Stimulated activated effector memory CD8-positive, alpha-beta T cell treated with anti-CD3 and anti-CD28 coated beads, Interleukin-12 subunit alpha, Interleukin-12 subunit beta, amount 100 ng/mL, for 72 hours (primary cell): ENCODE measurements at regions not wholly inside any gene's neighbourhood (a gene's known extent, or its start where the extent isn't known, plus 50 kb on each side); places are given as distances from the start of the nearest gene placed in this dataset.

Experiments
- ATAC-seq: fragments of 150-1000 bp; cut with Tn5 transposase; 2 replicates; pipeline ENCODE4 v1.10.0; 2021
- DNase-seq, 2 donors: peaks; one replicate each; pipeline ENCODE4 v3.0.0; 2021 to 2022; ENCODE audit warnings: low spot score in 2 of 2
- H3K27ac Mint-ChIP-seq: one replicate; pipeline ENCODE4 v1.8.0; 2022; ENCODE audit warnings: mild to moderate bottlenecking, mixed read lengths
- H3K36me3 Mint-ChIP-seq: one replicate; pipeline ENCODE4 v1.8.0; 2022; ENCODE audit warnings: mild to moderate bottlenecking, mixed read lengths
- H3K4me1 Mint-ChIP-seq: one replicate; pipeline ENCODE4 v1.8.0; 2022; ENCODE audit warnings: mixed read lengths
- H3K4me3 Mint-ChIP-seq: one replicate; pipeline ENCODE4 v1.8.0; 2022; ENCODE audit warnings: mild to moderate bottlenecking, mixed read lengths
- H3K9me3 Mint-ChIP-seq: one replicate; pipeline ENCODE4 v1.8.0; 2022; ENCODE audit warnings: mixed read lengths

DNA sequence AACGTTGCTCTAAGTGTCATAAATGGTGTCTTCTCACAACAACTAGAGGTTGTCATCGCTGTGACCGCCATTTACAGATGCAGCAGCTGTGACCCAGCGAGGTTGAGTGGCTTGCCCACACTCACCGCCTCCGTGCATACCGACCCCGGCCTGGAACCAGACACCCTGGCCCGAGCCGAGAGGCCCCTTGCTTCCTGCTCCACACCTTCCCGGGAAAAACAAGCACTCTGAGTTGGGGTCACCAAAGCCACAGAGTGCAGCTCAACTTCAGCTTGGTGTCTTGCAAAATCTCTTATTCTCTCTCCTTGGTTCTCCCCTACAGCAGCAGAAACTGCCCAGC, 115.7 kb upstream of the PPP2R2D start:
- Mint-ChIP-seq H3K4me3 (no peak overlapping the region), H3K4me1 (no peaks in the 10 kb centered on the region), H3K9me3 (peaks cover 2% of the 10 kb centered on the region)

DNA sequence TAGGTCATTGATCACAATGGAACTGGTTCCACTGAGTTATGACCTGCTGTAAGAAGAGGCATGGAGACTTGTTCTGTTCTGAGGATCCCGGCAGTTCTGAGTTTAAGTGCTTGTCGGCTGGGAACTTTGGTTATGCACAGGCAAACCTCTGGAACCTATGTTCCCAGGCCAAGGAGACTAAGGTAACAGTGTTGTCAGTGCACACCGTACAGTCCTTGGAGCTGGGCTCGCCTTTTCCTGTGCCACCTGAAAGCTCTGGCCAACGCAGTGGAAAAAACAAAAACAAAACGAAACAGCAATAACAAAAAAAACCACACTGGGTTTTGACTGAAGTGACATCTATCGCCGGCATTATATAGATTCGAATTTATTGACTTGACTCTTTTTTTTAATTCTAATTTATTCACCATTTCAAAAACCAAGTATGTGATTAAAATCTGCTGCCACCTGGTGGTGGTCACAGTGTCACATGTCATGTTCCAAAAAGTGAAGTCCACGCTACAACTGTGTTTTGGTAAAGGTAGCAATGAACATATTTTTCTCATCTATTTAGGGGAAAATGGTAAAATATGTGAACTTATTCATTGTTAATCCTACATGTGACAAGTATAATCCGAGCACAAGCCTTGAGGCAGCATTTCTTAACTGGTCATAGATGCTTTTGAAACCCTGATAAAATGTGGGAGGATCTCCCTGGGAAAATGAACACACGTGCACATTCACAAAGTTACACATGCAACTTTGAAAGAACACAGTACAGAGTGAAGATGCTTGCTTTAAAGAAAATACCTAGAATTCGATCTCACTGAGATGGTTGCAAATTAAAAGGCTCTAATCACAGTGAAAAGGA, 113.8 kb upstream of the PPP2R2D start:
- Mint-ChIP-seq H3K4me3 (no peak overlapping the region), H3K4me1 (no peaks in the 10 kb centered on the region), H3K27ac (no peak overlapping the region), H3K9me3 (peaks cover 2% of the 10 kb centered on the region), H3K36me3 (no peaks in the 10 kb centered on the region)
- ATAC-seq (no peak), DNase-seq (no peak)

More for the DNA sequence above, 115.7 kb upstream of the PPP2R2D start:
- H3K27ac Mint-ChIP-seq = no peak overlapping the region
- H3K36me3 Mint-ChIP-seq = no peaks in the 10 kb centered on the region
- no peak for DNase-seq
- no peak for ATAC-seq

DNA sequence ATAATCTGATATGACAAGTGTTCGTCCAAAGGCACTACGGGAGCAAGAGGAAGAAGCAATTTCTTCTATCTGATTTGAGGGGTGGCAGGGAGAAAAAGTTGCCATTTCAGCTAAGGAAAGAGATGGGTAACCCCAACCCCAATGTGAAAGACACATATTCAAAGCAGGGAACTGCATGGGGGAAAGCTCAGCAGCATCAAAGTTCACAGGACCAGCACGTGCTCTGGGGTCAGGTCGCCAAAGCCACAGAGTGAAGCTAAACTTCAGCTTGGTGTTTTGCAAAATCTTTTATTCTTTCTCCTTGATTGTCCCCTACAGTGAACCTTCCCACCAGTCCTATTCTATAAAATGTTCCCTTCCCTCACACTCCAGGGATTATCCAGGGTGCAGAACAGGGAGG, 112.8 kb upstream of the PPP2R2D start:
- no peak for DNase-seq
- Mint-ChIP-seq H3K4me3 (no peak overlapping the region), H3K36me3 (no peaks in the 10 kb centered on the region), H3K27ac (no peak overlapping the region), H3K4me1 (no peaks in the 10 kb centered on the region), H3K9me3 (no peaks in the 10 kb centered on the region)
- ATAC-seq = no peak

DNA sequence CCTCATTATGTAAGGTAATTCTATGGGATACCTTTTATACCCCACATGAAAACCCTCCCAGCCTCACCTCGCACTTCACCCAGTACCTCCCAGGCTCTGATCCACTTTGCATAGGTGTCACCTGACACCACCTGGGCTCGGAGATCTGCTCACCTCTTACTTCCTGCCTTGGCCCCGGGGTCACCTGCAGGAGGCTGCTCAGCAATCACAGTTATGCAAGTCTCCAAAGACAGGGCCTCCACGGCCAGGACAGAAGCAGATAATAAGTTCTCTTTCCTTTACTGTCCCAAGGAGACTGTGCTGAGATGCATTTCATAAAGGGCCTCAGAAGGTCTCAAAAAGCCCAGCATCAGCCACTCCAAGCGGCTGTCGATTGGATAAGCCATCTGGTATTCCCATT, 112.4 kb upstream of the PPP2R2D start:
- ATAC-seq = no peak
- Mint-ChIP-seq H3K36me3 (no peaks in the 10 kb centered on the region), H3K9me3 (no peaks in the 10 kb centered on the region), H3K27ac (no peak overlapping the region), H3K4me1 (no peaks in the 10 kb centered on the region), H3K4me3 (no peak overlapping the region)
- DNase-seq = no peak

DNA sequence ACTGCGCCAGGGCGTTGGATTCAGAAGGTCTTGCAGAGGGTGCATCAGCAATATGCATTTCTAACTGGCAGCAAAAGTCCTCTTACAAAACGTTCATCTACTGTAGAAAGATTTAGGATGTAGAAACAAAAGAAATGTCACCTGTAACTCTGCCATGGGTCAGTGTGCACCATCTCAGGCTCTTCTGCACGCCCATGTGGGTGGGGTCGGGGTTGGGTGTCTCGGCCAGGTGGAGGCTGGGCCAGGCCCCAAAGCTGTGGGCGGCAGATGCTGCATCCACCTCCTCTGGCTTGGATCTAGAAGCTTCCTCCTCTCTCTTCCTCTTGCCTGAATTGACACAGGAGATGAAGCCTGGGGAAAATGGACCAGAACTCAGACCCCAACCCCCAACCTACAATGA, 111.3 kb upstream of the PPP2R2D start:
- no peak overlapping the region for H3K27ac Mint-ChIP-seq
- no peaks in the 10 kb centered on the region for H3K9me3 Mint-ChIP-seq
- ATAC-seq (no peak), DNase-seq (no peak)
- no peaks in the 10 kb centered on the region for H3K4me1 Mint-ChIP-seq
- H3K4me3 Mint-ChIP-seq = no peak overlapping the region
- no peaks in the 10 kb centered on the region for H3K36me3 Mint-ChIP-seq

DNA sequence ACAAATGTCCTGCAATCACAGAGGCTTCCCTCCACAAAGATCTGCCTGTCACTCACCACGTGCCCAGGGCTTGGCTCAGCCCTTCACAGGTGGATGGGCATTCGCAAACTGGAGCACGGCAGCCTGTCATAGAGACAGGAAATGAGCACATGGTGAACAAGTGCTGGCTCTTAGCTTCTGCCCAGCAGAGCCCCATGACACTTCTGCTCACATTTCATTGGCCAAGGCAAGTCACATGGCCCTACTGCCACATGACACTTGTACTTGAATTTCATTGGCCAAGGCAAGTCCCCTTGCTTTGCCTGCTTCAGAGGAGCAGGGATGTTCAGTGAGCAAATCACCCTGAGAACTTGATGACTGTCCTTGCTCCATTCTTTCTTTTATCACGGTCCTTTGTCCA, 110.8 kb upstream of the PPP2R2D start:
- DNase-seq (no peak), ATAC-seq (no peak)
- H3K4me3 Mint-ChIP-seq = no peak overlapping the region
- H3K4me1 Mint-ChIP-seq = no peaks in the 10 kb centered on the region
- no peaks in the 10 kb centered on the region for H3K36me3 Mint-ChIP-seq
- H3K27ac Mint-ChIP-seq = no peak overlapping the region
- H3K9me3 Mint-ChIP-seq = no peaks in the 10 kb centered on the region

DNA sequence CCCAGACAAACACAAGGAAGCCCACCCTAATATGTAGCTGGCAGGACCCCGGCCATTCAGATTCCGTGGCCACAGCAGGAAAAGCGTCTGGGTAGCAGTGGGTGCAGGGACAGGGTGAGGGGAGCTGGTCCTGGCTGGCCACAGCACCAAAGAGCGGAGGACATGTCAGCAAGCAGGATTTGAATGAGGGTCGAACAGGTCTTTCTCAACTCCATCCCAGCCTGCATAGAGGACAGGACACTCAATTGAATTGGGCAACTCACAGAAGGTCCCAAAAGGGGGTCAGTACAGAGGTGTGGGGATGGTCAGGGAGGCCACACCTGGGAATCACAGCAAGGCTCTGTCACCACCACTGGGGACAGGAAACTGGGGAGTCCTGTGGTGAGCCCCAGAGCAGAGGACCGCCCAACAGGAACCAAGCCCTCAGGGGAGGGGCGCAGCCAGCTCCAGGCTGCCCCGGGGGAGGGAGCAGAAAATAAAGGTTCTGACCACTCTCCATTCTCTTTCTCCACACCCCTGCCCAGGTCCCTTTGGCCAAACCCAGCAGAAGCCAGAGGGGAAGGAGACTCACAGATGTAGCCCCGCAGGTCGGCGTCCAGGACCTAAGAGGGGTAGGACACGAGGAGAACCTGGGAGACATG, 108.7 kb upstream of the PPP2R2D start:
- no peaks in the 10 kb centered on the region for H3K4me1 Mint-ChIP-seq
- H3K27ac Mint-ChIP-seq = no peak overlapping the region
- ATAC-seq (no peak), DNase-seq (no peak)
- no peaks in the 10 kb centered on the region for H3K36me3 Mint-ChIP-seq
- no peak overlapping the region for H3K4me3 Mint-ChIP-seq
- H3K9me3 Mint-ChIP-seq = no peaks in the 10 kb centered on the region

DNA sequence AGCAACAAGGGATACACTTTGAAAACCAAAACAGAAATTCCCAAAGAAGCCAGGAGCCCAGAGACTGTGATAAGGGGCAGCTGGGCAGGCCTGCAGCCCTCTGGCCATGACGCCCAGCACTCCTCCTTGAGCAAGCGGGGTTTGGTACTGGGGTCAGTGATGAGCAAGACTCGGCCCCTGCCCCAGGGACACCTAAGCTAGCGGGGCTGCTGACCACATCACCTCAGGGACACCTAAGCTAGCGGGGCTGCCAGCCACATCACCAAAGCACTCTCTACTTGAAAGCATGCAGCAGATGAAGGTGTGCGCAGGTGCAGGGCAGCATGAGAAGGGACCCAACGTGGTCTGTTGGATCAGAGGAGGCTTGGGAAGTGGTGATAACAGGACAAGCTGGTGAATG, 108.0 kb upstream of the PPP2R2D start:
- no peak overlapping the region for H3K27ac Mint-ChIP-seq
- no peaks in the 10 kb centered on the region for H3K9me3 Mint-ChIP-seq
- ATAC-seq = no peak
- no peaks in the 10 kb centered on the region for H3K36me3 Mint-ChIP-seq
- H3K4me1 Mint-ChIP-seq = no peaks in the 10 kb centered on the region
- H3K4me3 Mint-ChIP-seq = no peak overlapping the region
- DNase-seq = no peak

DNA sequence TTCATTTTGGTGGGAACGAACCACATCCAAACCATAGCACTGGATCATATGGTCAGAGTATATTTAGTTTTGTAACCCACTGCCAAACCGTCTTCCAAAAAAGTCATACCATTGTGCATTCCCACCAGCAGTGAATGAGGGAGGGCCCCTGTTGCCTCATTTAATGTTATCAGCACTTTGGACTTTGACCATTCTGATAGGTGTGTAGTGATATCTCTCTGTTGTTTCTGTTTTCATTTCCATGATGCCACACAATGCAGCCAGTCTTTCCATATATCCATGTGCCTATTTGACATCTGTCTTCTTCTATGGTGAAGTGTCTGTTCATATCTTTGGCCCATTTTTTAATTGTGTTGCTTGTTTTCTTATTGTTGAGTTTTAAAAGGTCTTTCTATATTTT, 105.0 kb upstream of the PPP2R2D start:
- peaks cover 10% of the 10 kb centered on the region for H3K9me3 Mint-ChIP-seq
- H3K4me1 Mint-ChIP-seq = no peaks in the 10 kb centered on the region
- ATAC-seq (no peak), DNase-seq (no peak)
- H3K36me3 Mint-ChIP-seq = no peaks in the 10 kb centered on the region
- no peak overlapping the region for H3K27ac Mint-ChIP-seq
- no peak overlapping the region for H3K4me3 Mint-ChIP-seq

DNA sequence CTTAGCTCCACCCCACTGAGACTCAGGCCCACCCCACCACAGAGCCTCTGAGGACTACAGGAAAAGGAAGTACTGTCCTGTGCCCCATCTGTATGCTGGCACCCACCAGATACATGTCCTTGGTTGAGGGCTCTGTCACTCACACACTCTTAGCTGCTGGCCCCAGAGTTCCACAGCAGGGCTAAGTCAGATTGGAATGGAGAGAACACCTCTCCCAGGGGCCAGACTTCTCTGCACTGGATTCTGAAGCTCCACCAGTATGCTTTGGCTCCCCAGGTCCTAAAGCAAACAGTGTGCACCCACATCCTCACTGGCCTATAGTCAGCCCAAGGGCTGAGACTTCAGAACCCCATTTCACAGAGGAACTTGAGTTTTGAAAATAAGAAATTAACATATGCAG, 103.2 kb upstream of the PPP2R2D start:
- Mint-ChIP-seq H3K9me3 (peaks cover 10% of the 10 kb centered on the region), H3K4me3 (no peak overlapping the region), H3K36me3 (no peaks in the 10 kb centered on the region), H3K4me1 (no peaks in the 10 kb centered on the region), H3K27ac (no peak overlapping the region)
- no peak for DNase-seq
- ATAC-seq = no peak

DNA sequence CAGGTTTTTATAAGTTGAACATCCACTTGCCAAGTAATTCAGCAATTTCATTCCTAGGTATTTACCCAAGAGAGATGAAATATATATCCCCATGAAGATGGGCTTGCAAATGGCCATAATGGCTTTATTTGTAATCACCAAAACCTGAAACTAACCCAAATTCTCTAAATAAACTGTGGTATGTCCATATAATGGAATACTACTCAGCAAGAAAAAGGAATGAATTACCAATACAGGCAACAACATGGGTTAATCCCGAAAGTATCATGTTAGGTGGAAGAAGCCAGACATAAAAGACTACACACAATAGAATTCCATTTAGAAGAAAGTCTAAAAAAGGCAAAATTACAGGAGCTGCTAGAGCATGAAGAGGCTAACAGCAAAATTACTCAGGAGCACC, 101.4 kb upstream of the PPP2R2D start:
- ATAC-seq (no peak), DNase-seq (no peak)
- no peak overlapping the region for H3K27ac Mint-ChIP-seq
- no peaks in the 10 kb centered on the region for H3K4me1 Mint-ChIP-seq
- H3K9me3 Mint-ChIP-seq = peaks cover 10% of the 10 kb centered on the region
- no peak overlapping the region for H3K4me3 Mint-ChIP-seq
- no peaks in the 10 kb centered on the region for H3K36me3 Mint-ChIP-seq

DNA sequence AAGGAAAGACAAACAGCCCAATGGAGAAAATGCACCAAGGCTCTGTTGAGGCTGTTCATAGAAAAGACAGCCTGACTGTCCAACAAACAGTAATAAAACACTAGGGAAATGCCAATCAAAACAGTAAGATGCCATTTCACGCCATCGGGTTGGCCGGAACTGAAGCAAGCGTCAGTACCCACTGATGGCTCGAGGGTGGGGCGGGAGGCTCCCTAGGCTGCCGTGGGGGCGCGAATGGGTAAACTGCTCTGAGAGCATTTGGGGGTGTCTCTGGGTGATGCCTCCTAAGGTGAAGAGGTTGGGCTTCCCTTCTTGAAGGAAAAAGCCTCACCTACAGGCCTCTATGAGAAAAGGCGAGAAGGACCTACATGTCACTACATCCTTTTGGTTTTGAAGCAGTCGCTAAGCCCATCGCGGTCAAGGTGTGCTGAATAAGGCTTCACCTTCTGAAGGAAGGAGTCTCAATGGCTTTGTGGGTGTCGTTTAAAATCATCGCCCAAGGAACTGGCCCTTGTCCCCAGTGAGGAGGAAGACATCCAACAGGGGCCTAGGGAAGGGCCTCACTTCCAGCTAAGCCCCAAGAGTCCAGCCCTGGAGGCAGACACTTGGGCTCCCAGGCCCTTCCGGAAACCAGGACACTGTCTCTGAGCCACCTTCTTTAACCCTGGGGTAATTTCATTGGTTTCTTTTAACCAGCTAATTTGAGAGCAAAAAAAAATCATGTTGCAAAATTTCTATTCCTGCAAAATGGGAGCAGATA, 98.5 kb upstream of the PPP2R2D start:
- no peaks in the 10 kb centered on the region for H3K4me1 Mint-ChIP-seq
- H3K36me3 Mint-ChIP-seq = no peaks in the 10 kb centered on the region
- ATAC-seq (no peak), DNase-seq (no peak)
- peaks cover 10% of the 10 kb centered on the region for H3K9me3 Mint-ChIP-seq
- no peak overlapping the region for H3K4me3 Mint-ChIP-seq
- no peak overlapping the region for H3K27ac Mint-ChIP-seq

DNA sequence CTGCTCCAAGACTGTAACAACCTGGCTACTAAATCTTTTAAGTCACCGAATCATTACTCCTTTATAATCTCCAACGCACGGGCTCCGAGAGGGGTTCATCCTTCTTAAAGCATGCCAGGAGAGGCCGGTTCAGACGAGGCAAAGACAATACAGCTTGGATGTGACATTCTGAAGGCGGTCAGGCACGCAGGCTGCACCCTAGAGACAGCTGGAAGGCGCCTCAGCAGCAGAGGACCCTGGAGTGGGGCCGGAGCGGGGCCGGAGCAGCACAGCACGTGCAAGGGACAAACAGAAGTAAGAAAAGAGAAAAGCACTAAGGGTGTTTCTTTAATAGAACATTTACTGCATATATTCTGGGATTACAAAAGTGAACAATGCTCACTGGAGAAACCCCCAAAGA, 97.8 kb upstream of the PPP2R2D start:
- Mint-ChIP-seq H3K4me3 (no peak overlapping the region), H3K27ac (no peak overlapping the region), H3K36me3 (no peaks in the 10 kb centered on the region), H3K4me1 (no peaks in the 10 kb centered on the region), H3K9me3 (peaks cover 10% of the 10 kb centered on the region)
- DNase-seq (no peak), ATAC-seq (no peak)

DNA sequence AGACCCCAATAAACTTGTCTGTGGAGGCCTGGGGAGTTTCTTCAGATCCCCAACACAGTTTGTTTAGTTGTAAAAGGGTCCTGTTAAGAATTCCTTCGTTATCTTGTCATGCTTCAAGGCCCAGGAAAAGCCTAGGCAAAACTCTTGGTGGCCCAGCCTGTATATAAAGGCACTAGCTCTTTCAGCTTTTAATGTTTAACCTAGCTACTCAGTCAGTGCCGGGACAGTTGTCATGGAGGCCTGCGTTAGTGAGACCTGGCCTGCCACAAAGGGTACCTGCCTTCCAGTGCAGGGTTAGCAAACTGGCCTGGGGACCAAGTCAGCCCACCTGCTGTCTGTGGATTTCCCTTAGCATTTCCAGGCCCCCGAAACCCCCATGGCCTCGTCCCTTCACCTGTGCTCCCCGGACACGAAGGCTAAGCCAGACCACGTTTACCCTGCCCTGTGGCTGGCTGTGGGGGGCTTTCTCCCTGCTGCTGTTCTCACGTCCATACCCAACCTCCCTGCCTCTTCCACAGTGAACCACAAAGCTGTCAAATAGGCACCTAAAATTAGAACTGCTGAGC, 96.9 kb upstream of the PPP2R2D start:
- no peak for DNase-seq
- peaks cover 10% of the 10 kb centered on the region for H3K9me3 Mint-ChIP-seq
- H3K4me3 Mint-ChIP-seq = no peak overlapping the region
- no peaks in the 10 kb centered on the region for H3K36me3 Mint-ChIP-seq
- ATAC-seq = no peak
- H3K4me1 Mint-ChIP-seq = no peaks in the 10 kb centered on the region
- no peak overlapping the region for H3K27ac Mint-ChIP-seq

DNA sequence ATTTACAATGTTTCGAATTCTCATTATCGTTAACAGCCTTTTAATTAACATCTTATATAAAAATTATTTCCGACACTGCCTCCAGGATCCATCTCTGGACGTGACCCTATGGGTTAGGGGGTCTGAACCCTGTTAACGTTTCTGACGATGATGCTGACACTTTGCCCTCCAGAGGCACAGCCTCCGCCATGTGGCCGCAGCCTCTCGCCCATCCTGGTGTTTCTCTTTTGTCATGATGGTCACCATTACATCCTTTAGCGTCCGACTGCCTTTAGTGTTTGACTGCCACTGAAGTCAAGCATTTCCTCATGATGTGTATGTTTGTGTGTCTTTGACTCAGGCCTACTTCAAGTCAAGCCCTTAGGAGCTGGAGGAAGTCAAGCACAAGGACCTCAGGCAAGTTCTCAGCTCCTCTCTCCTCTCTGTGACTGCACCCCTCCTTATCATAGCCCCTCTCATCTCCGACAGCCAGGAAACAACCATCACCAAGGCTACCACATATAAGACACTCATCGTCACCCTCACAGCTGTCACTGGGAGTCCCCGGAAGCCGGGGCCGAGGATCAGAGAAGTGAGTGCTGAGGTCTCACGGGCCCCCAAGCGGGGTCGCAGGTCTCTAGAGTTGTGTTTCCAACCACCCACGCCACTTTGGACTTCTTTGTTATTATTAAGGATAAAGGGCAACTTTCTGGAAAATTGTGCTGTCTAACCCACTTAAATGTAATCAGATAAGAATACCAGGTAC, 96.1 kb upstream of the PPP2R2D start:
- no peak overlapping the region for H3K4me3 Mint-ChIP-seq
- no peak for DNase-seq
- peaks cover 5% of the 10 kb centered on the region for H3K9me3 Mint-ChIP-seq
- no peaks in the 10 kb centered on the region for H3K4me1 Mint-ChIP-seq
- no peak overlapping the region for H3K27ac Mint-ChIP-seq
- no peak for ATAC-seq
- no peaks in the 10 kb centered on the region for H3K36me3 Mint-ChIP-seq
